Gastroesophageal sphincter (tissue), 4 donors: ENCODE measurements at regions not wholly inside any gene's neighbourhood (a gene's known extent, or its start where the extent isn't known, plus 50 kb on each side); places are given as distances from the start of the nearest gene placed in this dataset.

Experiments used
- ATAC-seq: fragments of 150-250 bp; one replicate; pipeline ENCODE4 v1.9.1; 2016; ENCODE audit warnings: mild to moderate bottlenecking, moderate library complexity
- H3K27ac ChIP-seq, 4 donors: fragments of 200-600 bp; sonication (generic) in 3 of 4; 1 replicate in 3 of 4; 2 replicates in 1 of 4; pipeline ENCODE4 v1.5.1; 2016 to 2019
- H3K27me3 ChIP-seq: fragments of 200-600 bp; sonication (generic); one replicate; pipeline ENCODE4 v1.5.1; 2019
- H3K36me3 ChIP-seq, 2 donors: fragments of 200-600 bp; sonication (generic); one replicate each; pipeline ENCODE4 v1.5.1; 2019; ENCODE audit warnings: control low read depth in 1 of 2
- H3K4me1 ChIP-seq, 3 donors: fragments of 200-600 bp; sonication (generic); 1 replicate in 2 of 3; 2 replicates in 1 of 3; pipeline ENCODE4 v1.5.1; 2016 to 2019; ENCODE audit warnings: control low read depth in 2 of 3
- H3K4me3 ChIP-seq, 2 donors: fragments of 200-600 bp; sonication (generic); one replicate each; pipeline ENCODE4 v1.5.1; 2019; ENCODE audit warnings: mild to moderate bottlenecking in 1 of 2, moderate library complexity in 1 of 2
- H3K9me3 ChIP-seq, 3 donors: fragments of 200-600 bp; sonication (generic); one replicate each; pipeline ENCODE4 v1.5.1; 2017 to 2019; ENCODE audit warnings: control low read depth in 2 of 3
- EP300 ChIP-seq: sonication (generic); formaldehyde crosslinking; IDR thresholded peaks from one replicate; pipeline ENCODE4 v1.6.1; 2017; ENCODE audit warnings: antibody characterized with exemption, mild to moderate bottlenecking
- POLR2A ChIP-seq, 2 donors: fragments of 450-650 bp; IDR thresholded peaks; one replicate each; pipeline ENCODE4 v1.6.1; 2017; ENCODE audit warnings: antibody characterized with exemption in 2 of 2, mild to moderate bottlenecking in 2 of 2, moderate library complexity in 1 of 2
- POLR2AphosphoS5 ChIP-seq: sonication (generic); formaldehyde crosslinking; IDR thresholded peaks from one replicate; pipeline ENCODE4 v1.6.1; 2017; ENCODE audit warnings: antibody characterized with exemption
- WGBS, 2 donors: methylation state at CpG; one replicate each; pipeline ENCODE4 v1.1.5; 2018; ENCODE audit warnings: low coverage in 1 of 2; 5-methylcytosine and 5-hydroxymethylcytosine counted together
- TF ChIP-seq, protein P1 (sequence below), 4 experiments: fragments of 200-600 bp in 2 of 4; fragments of 450-650 bp in 2 of 4; sonication (generic) in 1 of 4; IDR thresholded peaks; one replicate each; pipeline ENCODE4 v1.5.1; 2017 to 2019; ENCODE audit warnings: antibody characterized with exemption in 4 of 4, mild to moderate bottlenecking in 2 of 4, moderate library complexity in 2 of 4

DNA sequence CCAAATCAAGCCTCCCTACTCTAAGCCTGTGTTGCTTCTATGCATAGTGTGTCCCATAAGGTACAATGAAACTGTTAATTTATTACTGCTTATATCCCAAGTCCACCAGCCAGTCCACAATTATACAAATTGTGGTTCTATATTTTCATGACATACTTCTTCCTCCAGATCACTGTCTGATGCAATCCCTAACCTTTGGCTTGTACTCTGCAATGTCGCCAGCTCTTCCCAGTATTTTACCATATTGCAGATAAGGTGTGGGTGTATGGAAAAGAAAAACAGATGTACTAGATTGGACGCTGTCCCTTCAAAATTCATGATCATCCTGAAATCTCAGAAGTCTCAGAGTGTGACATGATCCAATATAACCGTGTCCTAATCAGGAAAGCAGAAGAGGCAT, 286.2 kb downstream of the GASK1B start:
- TF ChIP-seq POLR2A (IDR thresholded peaks at IDR 0.05): no peak
- TF ChIP-seq EP300: no peak
- TF ChIP-seq POLR2AphosphoS5: no peak
- TF ChIP-seq, protein P1, sequence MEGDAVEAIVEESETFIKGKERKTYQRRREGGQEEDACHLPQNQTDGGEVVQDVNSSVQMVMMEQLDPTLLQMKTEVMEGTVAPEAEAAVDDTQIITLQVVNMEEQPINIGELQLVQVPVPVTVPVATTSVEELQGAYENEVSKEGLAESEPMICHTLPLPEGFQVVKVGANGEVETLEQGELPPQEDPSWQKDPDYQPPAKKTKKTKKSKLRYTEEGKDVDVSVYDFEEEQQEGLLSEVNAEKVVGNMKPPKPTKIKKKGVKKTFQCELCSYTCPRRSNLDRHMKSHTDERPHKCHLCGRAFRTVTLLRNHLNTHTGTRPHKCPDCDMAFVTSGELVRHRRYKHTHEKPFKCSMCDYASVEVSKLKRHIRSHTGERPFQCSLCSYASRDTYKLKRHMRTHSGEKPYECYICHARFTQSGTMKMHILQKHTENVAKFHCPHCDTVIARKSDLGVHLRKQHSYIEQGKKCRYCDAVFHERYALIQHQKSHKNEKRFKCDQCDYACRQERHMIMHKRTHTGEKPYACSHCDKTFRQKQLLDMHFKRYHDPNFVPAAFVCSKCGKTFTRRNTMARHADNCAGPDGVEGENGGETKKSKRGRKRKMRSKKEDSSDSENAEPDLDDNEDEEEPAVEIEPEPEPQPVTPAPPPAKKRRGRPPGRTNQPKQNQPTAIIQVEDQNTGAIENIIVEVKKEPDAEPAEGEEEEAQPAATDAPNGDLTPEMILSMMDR (IDR thresholded peaks at IDR 0.05): no peak
- Histone ChIP-seq H3K9me3 (no peaks in the 10 kb centered on the region), H3K4me1 (no peaks in the 10 kb centered on the region), H3K27me3 (no peaks in the 10 kb centered on the region), H3K27ac (no peak overlapping the region), H3K4me3 (no peak overlapping the region), H3K36me3 (no peaks in the 10 kb centered on the region)
- no peak for ATAC-seq
- 74 to 84% methylated on average over 3 of the region's 3 CpGs for WGBS, 2 donors

DNA sequence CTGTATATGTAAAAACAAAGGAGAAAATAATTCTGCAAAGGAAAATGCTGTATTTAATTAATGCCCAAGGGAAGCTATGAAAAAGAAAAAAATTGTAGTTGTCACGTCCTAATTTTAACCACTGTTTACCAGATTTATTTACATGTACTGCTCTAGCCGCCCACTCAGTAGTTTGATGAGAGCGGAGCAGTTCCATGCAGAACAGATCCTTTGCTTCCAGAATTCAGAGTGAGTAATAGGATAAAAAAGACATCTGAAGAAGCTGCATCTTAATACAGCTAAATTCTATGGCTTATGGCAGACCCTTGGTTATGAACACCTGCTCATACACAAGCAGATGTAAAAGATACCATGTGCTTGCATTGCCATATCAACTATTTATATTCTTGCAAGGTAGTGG, 287.0 kb downstream of the GASK1B start:
- Histone ChIP-seq H3K4me1 (no peaks in the 10 kb centered on the region), H3K27ac (no peak overlapping the region), H3K4me3 (no peak overlapping the region), H3K27me3 (no peaks in the 10 kb centered on the region), H3K9me3 (no peaks in the 10 kb centered on the region), H3K36me3 (no peaks in the 10 kb centered on the region)
- 21 to 41% methylated on average over 3 of the region's 3 CpGs for WGBS, 2 donors
- no peak for ATAC-seq
- no peak for TF ChIP-seq POLR2A (IDR thresholded peaks at IDR 0.05)
- no peak for TF ChIP-seq EP300
- no peak for TF ChIP-seq POLR2AphosphoS5
- TF ChIP-seq, protein P1 (IDR thresholded peaks at IDR 0.05): no peak

DNA sequence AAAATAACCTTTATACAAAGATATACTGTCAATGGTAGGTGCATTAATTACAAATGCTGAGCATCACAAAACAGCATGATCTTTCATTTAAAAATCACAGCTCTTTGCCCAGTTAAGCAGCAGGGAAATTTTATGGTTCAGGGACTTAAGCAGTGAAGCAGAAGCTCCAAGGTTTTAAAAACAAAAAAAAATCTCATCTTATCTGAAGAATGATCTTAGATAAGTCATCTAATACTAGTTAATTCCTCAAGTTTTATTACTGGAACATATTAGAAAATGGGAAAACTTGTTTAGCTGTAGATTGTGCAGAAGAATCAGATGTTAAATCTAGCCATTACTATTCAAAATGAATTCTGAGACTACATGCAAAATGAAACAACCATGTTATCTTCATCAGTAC, 289.9 kb downstream of the GASK1B start:
- Histone ChIP-seq H3K27me3 (no peaks in the 10 kb centered on the region), H3K4me3 (no peak overlapping the region), H3K36me3 (no peaks in the 10 kb centered on the region), H3K27ac (no peak overlapping the region), H3K4me1 (no peaks in the 10 kb centered on the region), H3K9me3 (no peaks in the 10 kb centered on the region)
- TF ChIP-seq POLR2AphosphoS5 (no peak), EP300 (no peak), POLR2A (IDR thresholded peaks at IDR 0.05) (no peak)
- TF ChIP-seq, protein P1 (IDR thresholded peaks at IDR 0.05): no peak
- ATAC-seq: no peak

DNA sequence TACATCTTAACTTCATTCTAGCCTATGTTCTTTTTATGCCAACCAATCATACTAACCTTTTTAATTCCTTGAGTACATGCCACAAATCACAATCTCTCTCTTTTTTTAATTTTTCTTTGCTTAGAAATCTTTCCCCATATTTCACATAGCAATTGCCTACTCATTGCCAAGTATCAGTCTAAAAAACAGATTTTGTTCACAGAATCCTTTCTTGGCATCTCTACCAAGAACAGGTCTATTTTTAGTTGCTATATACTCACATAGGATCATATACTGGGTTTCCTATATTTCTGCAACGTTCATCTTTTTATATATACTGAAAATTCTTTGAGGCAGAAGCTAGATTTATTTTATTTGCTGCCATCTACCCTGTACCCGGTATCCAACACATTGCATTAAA, 292.1 kb downstream of the GASK1B start:
- ATAC-seq: no peak
- 55 to 57% methylated on average over 2 of the region's 2 CpGs for WGBS, 2 donors

DNA sequence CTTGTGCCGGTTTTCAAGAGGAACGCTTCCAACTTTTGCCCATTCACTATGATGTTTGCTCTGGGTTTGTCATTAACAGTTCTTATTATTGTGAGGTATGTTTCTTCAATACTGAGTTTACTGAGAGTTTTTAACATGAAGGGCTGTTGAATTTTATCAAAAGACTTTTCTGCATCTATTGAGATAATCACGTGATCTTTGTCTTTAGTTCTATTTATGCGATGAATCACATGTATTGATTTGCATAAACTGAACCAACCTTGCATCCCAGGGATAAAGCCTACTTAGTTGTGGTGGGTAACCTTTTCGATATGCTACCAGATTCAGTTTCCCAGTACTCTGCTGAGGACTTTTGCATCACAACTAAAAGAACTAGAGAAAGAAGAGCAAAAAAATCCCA, 318.0 kb downstream of the GASK1B start:
- Histone ChIP-seq H3K4me3 (no peak overlapping the region), H3K27ac (no peak overlapping the region), H3K9me3 (no peaks in the 10 kb centered on the region), H3K4me1 (no peaks in the 10 kb centered on the region), H3K36me3 (no peaks in the 10 kb centered on the region), H3K27me3 (no peaks in the 10 kb centered on the region)
- TF ChIP-seq, protein P1 (IDR thresholded peaks at IDR 0.05): no peak
- TF ChIP-seq POLR2A (IDR thresholded peaks at IDR 0.05) (no peak), EP300 (no peak), POLR2AphosphoS5 (no peak)
- ATAC-seq: no peak
- WGBS, 2 donors: 84 to 89% methylated on average over 3 to 5 of the region's 5 CpGs

More for the DNA sequence above, 292.1 kb downstream of the GASK1B start:
- TF ChIP-seq, protein P1 (IDR thresholded peaks at IDR 0.05): no peak
- TF ChIP-seq EP300 (no peak), POLR2A (IDR thresholded peaks at IDR 0.05) (no peak), POLR2AphosphoS5 (no peak)
- Histone ChIP-seq H3K36me3 (no peaks in the 10 kb centered on the region), H3K27ac (no peak overlapping the region), H3K4me1 (no peaks in the 10 kb centered on the region), H3K9me3 (peaks cover 0 to 10% (median 0%) of the 10 kb centered on the region in 3 donors), H3K27me3 (no peaks in the 10 kb centered on the region), H3K4me3 (no peak overlapping the region)
